HepG2 (cell line): ENCODE measurements at regions not wholly inside any gene's neighbourhood (a gene's known extent, or its start where the extent isn't known, plus 50 kb on each side); places are given as distances from the start of the nearest gene placed in this dataset.

Experiments
- ATAC-seq: fragments of 200-7000 bp; cut with Tn5 transposase; 3 replicates; pipeline ENCODE4 v1.9.1; 2020; ENCODE audit warnings: mild to moderate bottlenecking, moderate library complexity
- BruUV-seq: library from RNA; stranded (reverse); fragments of 400-500 nt; replicated peaks from 2 replicates; lab custom pipeline; 2021; lab: Mats Ljungman, UMichigan
- CTCF ChIA-PET: fragments of 300-600 bp; formaldehyde crosslinking; extraction: SDS; loops from one replicate; lab custom pipeline; 2021; ENCODE audit warnings: low total read pairs, inconsistent platforms, low intra/inter-chr PET ratio; lab: Yijun Ruan, JAX
- POLR2A ChIA-PET: fragments of 350-600 bp; sonication (Branson Sonifier 250); formaldehyde crosslinking; loops from one replicate; lab custom pipeline; 2020; ENCODE audit warnings: antibody characterized with exemption, inconsistent platforms; lab: Yijun Ruan, JAX
- DNase-seq: peaks from one replicate; pipeline ENCODE4 v3.0.0-alpha.2; 2015; ENCODE audit warnings: low spot score
- FAIRE-seq: peaks from 3 replicates; lab custom pipeline; 2011; peaks lifted over from hg19 to GRCh38; lab: Jason Lieb, UNC
- H2AFZ ChIP-seq: one replicate; pipeline ENCODE4 v1.6.1; 2011; ENCODE audit warnings: low read length, inconsistent platforms
- H3K27ac ChIP-seq: fragments of 300-600 bp; 3 replicates; pipeline ENCODE4 v1.8.0; 2011; ENCODE audit warnings: mixed run types, mild to moderate bottlenecking, mixed read lengths, low read length, inconsistent platforms; ENCODE audit not compliant: insufficient read depth; ENCODE audit errors: extremely low read length
- H3K27me3 ChIP-seq, 2 experiments: fragments of 200-600 bp in 1 of 2; 2 replicates in 1 of 2; 3 replicates in 1 of 2; pipeline versions ENCODE4 v1.6.0 to v1.8.0; 2011; ENCODE audit warnings: low read length in 2 of 2, mild to moderate bottlenecking in 2 of 2, moderate library complexity in 2 of 2, inconsistent platforms in 1 of 2; ENCODE audit not compliant: insufficient read depth in 2 of 2, control insufficient read depth in 1 of 2
- H3K36me3 ChIP-seq, 2 experiments: fragments of 200-600 bp in 1 of 2; replicated peaks in 1 of 2; 2 replicates in 1 of 2; 3 replicates in 1 of 2; pipeline versions ENCODE4 v1.5.1 to v1.8.0; 2011; ENCODE audit warnings: low read length in 2 of 2, inconsistent platforms in 1 of 2; ENCODE audit not compliant: insufficient read depth in 2 of 2, control insufficient read depth in 1 of 2
- H3K4me1 ChIP-seq: 2 replicates; pipeline ENCODE4 v1.5.1; 2012; ENCODE audit warnings: low read length, inconsistent platforms; ENCODE audit not compliant: insufficient read depth
- H3K4me2 ChIP-seq: 2 replicates; pipeline ENCODE4 v1.6.0; 2011; ENCODE audit warnings: low read depth, low read length, inconsistent platforms
- H3K4me3 ChIP-seq, 3 experiments: fragments of 200-600 bp in 1 of 3; sonication (generic), shearing (Covaris generic) in 1 of 3; replicated peaks in 1 of 3; 2 replicates each; pipeline ENCODE4 v1.5.1; 2011 to 2016; ENCODE audit warnings: low read length in 3 of 3, inconsistent platforms in 2 of 3, low read depth in 2 of 3, mild to moderate bottlenecking in 2 of 3, control low read depth in 1 of 3, mixed read lengths in 1 of 3; ENCODE audit not compliant: insufficient read depth in 1 of 3
- H3K79me2 ChIP-seq: one replicate; pipeline ENCODE4 v1.6.1; 2011; ENCODE audit warnings: low read length, inconsistent platforms; ENCODE audit not compliant: insufficient read depth
- H3K9ac ChIP-seq: 2 replicates; pipeline ENCODE4 v1.6.0; 2011; ENCODE audit warnings: mild to moderate bottlenecking, low read depth, low read length, inconsistent platforms; ENCODE audit not compliant: insufficient read depth
- H3K9me3 ChIP-seq: 2 replicates; pipeline ENCODE4 v1.5.1; 2012; ENCODE audit warnings: mild to moderate bottlenecking, low read length
- H4K20me1 ChIP-seq: 2 replicates; pipeline ENCODE4 v1.6.0; 2011; ENCODE audit warnings: inconsistent platforms, mild to moderate bottlenecking, low read length, moderate library complexity; ENCODE audit not compliant: insufficient read depth
- ARNT ChIP-seq: fragments of 450-650 bp; IDR thresholded peaks from 2 replicates; pipeline ENCODE4 v1.6.1; 2017
- BCL6 ChIP-seq: IDR thresholded peaks from 2 replicates; pipeline ENCODE4 v1.6.1; 2016; ENCODE audit warnings: missing genetic modification reagents, missing compliant biosample characterization
- DNMT1 ChIP-seq: sonication (generic); formaldehyde crosslinking; IDR thresholded peaks from 2 replicates; pipeline ENCODE4 v1.5.1; 2020; ENCODE audit warnings: mild to moderate bottlenecking, missing genetic modification reagents
- FOXO4 ChIP-seq: sonication (generic); formaldehyde crosslinking; conservative IDR thresholded peaks from 2 replicates; pipeline ENCODE4 v1.8.1; 2023; ENCODE audit warnings: missing genetic modification reagents
- JARID2 ChIP-seq: sonication (generic); formaldehyde crosslinking; IDR thresholded peaks from 2 replicates; pipeline ENCODE4 v1.8.1; 2023; ENCODE audit warnings: missing genetic modification reagents, inconsistent platforms; ENCODE audit not compliant: insufficient replicate concordance
- RXRA ChIP-seq: sonication (generic); formaldehyde crosslinking; IDR thresholded peaks from 2 replicates; pipeline ENCODE4 v1.5.1; 2020; ENCODE audit warnings: missing genetic modification reagents
- TRIM24 ChIP-seq: sonication (generic); formaldehyde crosslinking; IDR thresholded peaks from 2 replicates; pipeline ENCODE4 v1.8.0; 2022; ENCODE audit warnings: mild to moderate bottlenecking, missing genetic modification reagents
- ZNF713 ChIP-seq: sonication (generic); formaldehyde crosslinking; IDR thresholded peaks from 2 replicates; pipeline ENCODE4 v1.4.0; 2020; ENCODE audit warnings: mild to moderate bottlenecking, missing genetic modification reagents
- ZNF841 ChIP-seq: sonication (generic); formaldehyde crosslinking; IDR thresholded peaks from 2 replicates; pipeline ENCODE4 v1.8.1; 2023; ENCODE audit warnings: missing genetic modification reagents, borderline replicate concordance
- WGBS: methylation state at CpG from one replicate; pipeline ENCODE4 v1.1.6; 2017; ENCODE audit warnings: low lambda C conversion rate; 5-methylcytosine and 5-hydroxymethylcytosine counted together
- in situ Hi-C: cut with HindIII; loops from 2 replicates; pipeline ENCODE4 v1.10.0; 2017; ENCODE audit warnings: low pct_unique_long_range_greater_than_20kb; ENCODE audit not compliant: extremely low pct_ligation_motif_present
- intact Hi-C: fragments of 100-400 bp; cut with micrococcal nuclease; formaldehyde crosslinking; loops from one replicate; pipeline ENCODE4 v1.10.0; 2022; ENCODE audit not compliant: unreplicated experiment

- 0% methylated on average over 2 of the region's 2 CpGs for WGBS
- intact Hi-C loops (no loop called here), in situ Hi-C loops (no loop called here)
- no peak overlapping the region for H3K9ac ChIP-seq
- H4K20me1 ChIP-seq, result no peaks in the 10 kb centered on the region
- TF ChIP-seq ZNF713 (CRISPR knock-in tag) (no peak), JARID2 (CRISPR knock-in tag) (no peak), BCL6 (no peak), FOXO4 (no peak), DNMT1 (CRISPR knock-in tag) (no peak), ZNF841 (CRISPR knock-in tag) (no peak), RXRA (CRISPR knock-in tag) (no peak), ARNT (no peak), TRIM24 (no peak)
- TF ChIP-seq, all 625 proteins: peak for 0
- H3K36me3 ChIP-seq, result no peaks in the 10 kb centered on the region
- H3K9me3 ChIP-seq, result no peaks in the 10 kb centered on the region
- DNase-seq (no peak), FAIRE-seq (no peak), ATAC-seq (no peak)
- ChIA-PET CTCF (no interaction called here), POLR2A (no interaction called here)
- no peak overlapping the region for H3K4me2 ChIP-seq
- H3K4me3 ChIP-seq, result no peak overlapping the region
- no TSS peak for BruUV-seq
- no peaks in the 10 kb centered on the region for H3K79me2 ChIP-seq
- no peaks in the 10 kb centered on the region for H3K4me1 ChIP-seq
- no peak overlapping the region for H2AFZ ChIP-seq
- H3K27ac ChIP-seq, result no peak overlapping the region
- H3K27me3 ChIP-seq, result no peaks in the 10 kb centered on the region
Measured at GRCh38 chr12:19849208-19849607, 409.9 kb downstream of the AEBP2 start.
